CD8-positive, alpha-beta memory T cell (primary cell): ENCODE measurements at regions not wholly inside any gene's neighbourhood (a gene's known extent, or its start where the extent isn't known, plus 50 kb on each side); places are given as distances from the start of the nearest gene placed in this dataset.

Experiments used
- CTCF ChIA-PET: fragments of 350-600 bp; sonication (Branson Sonifier 250); formaldehyde crosslinking; loops from one replicate; lab custom pipeline; 2021; ENCODE audit warnings: antibody characterized with exemption; lab: Charles Lee
- POLR2A ChIA-PET: fragments of 350-600 bp; sonication (Branson Sonifier 250); formaldehyde crosslinking; loops from one replicate; lab custom pipeline; 2021; ENCODE audit warnings: antibody characterized with exemption; lab: Charles Lee
- DNase-seq, 5 donors: peaks; one replicate each; pipeline versions ENCODE4 v3.0.0 to v3.0.0-alpha.2; 2020 to 2022; ENCODE audit warnings: mixed read lengths in 1 of 5
- H3K27ac ChIP-seq: one replicate; pipeline ENCODE4 v1.7.0; 2013; ENCODE audit warnings: low read depth, mild to moderate bottlenecking, low read length, moderate library complexity
- H3K27me3 ChIP-seq: 2 replicates; pipeline ENCODE4 v1.7.0; 2013; ENCODE audit warnings: low read length, mild to moderate bottlenecking; ENCODE audit not compliant: insufficient read depth, poor library complexity, severe bottlenecking
- H3K36me3 ChIP-seq: 2 replicates; pipeline ENCODE4 v1.7.0; 2013; ENCODE audit warnings: mild to moderate bottlenecking, low read length, moderate library complexity; ENCODE audit not compliant: insufficient read depth
- H3K4me1 ChIP-seq: 2 replicates; pipeline ENCODE4 v1.7.0; 2013; ENCODE audit warnings: mild to moderate bottlenecking, low read length, moderate library complexity; ENCODE audit not compliant: insufficient read depth
- H3K4me3 ChIP-seq: 2 replicates; pipeline ENCODE4 v1.7.0; 2013; ENCODE audit warnings: mild to moderate bottlenecking, low read length
- H3K9me3 ChIP-seq: 2 replicates; pipeline ENCODE4 v1.7.0; 2013; ENCODE audit warnings: mild to moderate bottlenecking, low read length
- H3K27ac Mint-ChIP-seq, 8 donors: one replicate each; pipeline ENCODE4 v1.8.0; 2020 to 2021; ENCODE audit warnings: mixed read lengths in 8 of 8, mild to moderate bottlenecking in 6 of 8, inconsistent platforms in 3 of 8, moderate library complexity in 3 of 8
- H3K27me3 Mint-ChIP-seq, 2 donors: one replicate each; pipeline ENCODE4 v1.8.0; 2020 to 2021; ENCODE audit warnings: mixed read lengths in 2 of 2, mild to moderate bottlenecking in 1 of 2, moderate library complexity in 1 of 2
- H3K36me3 Mint-ChIP-seq, 3 donors: one replicate each; pipeline ENCODE4 v1.8.0; 2020 to 2021; ENCODE audit warnings: mixed read lengths in 3 of 3, inconsistent platforms in 1 of 3, mild to moderate bottlenecking in 1 of 3
- H3K4me1 Mint-ChIP-seq, 3 donors: one replicate each; pipeline ENCODE4 v1.8.0; 2020 to 2021; ENCODE audit warnings: mixed read lengths in 3 of 3, inconsistent platforms in 1 of 3, mild to moderate bottlenecking in 1 of 3
- H3K4me3 Mint-ChIP-seq, 7 donors: one replicate each; pipeline ENCODE4 v1.8.0; 2020 to 2021; ENCODE audit warnings: mixed read lengths in 7 of 7, mild to moderate bottlenecking in 6 of 7, moderate library complexity in 4 of 7, inconsistent platforms in 2 of 7
- H3K9me3 Mint-ChIP-seq, 5 donors: one replicate each; pipeline ENCODE4 v1.8.0; 2020 to 2022; ENCODE audit warnings: mixed read lengths in 5 of 5, mild to moderate bottlenecking in 3 of 5, moderate library complexity in 2 of 5, inconsistent platforms in 1 of 5

- Mint-ChIP-seq H3K9me3 (peaks cover 0 to 2% (median 0%) of the 10 kb centered on the region in 5 donors), H3K27me3 (peaks cover 0 to 4% of the 10 kb centered on the region in 2 donors), H3K27ac (no peak overlapping the region), H3K4me1 (no peaks in the 10 kb centered on the region), H3K4me3 (no peak overlapping the region), H3K36me3 (no peaks in the 10 kb centered on the region)
- no peak overlapping the region for H3K4me3 ChIP-seq
- no peak for DNase-seq
- H3K4me1 ChIP-seq, result no peaks in the 10 kb centered on the region
- H3K9me3 ChIP-seq, result no peaks in the 10 kb centered on the region
- H3K36me3 ChIP-seq, result no peaks in the 10 kb centered on the region
- ChIA-PET POLR2A (no interaction called here), CTCF (no interaction called here)
- no peak overlapping the region for H3K27ac ChIP-seq
- H3K27me3 ChIP-seq, result no peaks in the 10 kb centered on the region
These were observed 195.9 kb upstream of the LDB2 start for GRCh38 chr4:17094159-17094875.

DNA sequence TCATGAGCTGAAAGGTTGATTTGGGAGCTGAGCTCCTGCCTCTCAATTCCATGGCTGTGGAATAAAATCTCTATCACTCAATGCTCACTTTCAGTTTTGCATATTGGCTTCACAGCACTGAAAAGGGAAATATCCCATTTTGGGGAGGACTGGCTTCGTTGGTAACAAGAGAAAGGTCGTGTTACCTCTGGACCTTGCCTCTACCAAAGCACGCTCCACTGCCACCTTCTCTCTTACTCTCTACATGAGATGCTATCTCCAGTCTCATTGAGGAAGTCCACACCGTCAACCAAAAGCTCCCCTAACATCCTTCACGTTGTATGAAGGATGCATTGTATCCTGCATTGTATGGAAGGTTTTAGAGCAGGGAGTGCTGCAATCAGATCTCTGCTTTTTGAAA, 195.0 kb upstream of the LDB2 start:
- H3K9me3 Mint-ChIP-seq, result peaks cover 0 to 2% (median 0%) of the 10 kb centered on the region in 5 donors
- H3K36me3 ChIP-seq, result no peaks in the 10 kb centered on the region
- H3K27me3 Mint-ChIP-seq, result peaks cover 0 to 4% of the 10 kb centered on the region in 2 donors
- no peak overlapping the region for H3K27ac ChIP-seq
- no peaks in the 10 kb centered on the region for H3K4me1 Mint-ChIP-seq
- H3K36me3 Mint-ChIP-seq, result no peaks in the 10 kb centered on the region
- H3K27me3 ChIP-seq, result no peaks in the 10 kb centered on the region
- ChIA-PET CTCF (no interaction called here), POLR2A (no interaction called here)
- H3K27ac Mint-ChIP-seq, result no peak overlapping the region
- no peaks in the 10 kb centered on the region for H3K9me3 ChIP-seq
- H3K4me3 Mint-ChIP-seq, result no peak overlapping the region
- no peak for DNase-seq
- no peaks in the 10 kb centered on the region for H3K4me1 ChIP-seq
- H3K4me3 ChIP-seq, result no peak overlapping the region

GRCh38 chr4:17092736-17093437, 194.4 kb upstream of the LDB2 start:
- no peaks in the 10 kb centered on the region for H3K9me3 ChIP-seq
- POLR2A ChIA-PET, result no interaction called here
- H3K27me3 Mint-ChIP-seq, result peaks cover 0 to 4% of the 10 kb centered on the region in 2 donors
- H3K36me3 ChIP-seq, result no peaks in the 10 kb centered on the region
- H3K4me1 Mint-ChIP-seq, result no peaks in the 10 kb centered on the region
- no peak overlapping the region for H3K4me3 Mint-ChIP-seq
- CTCF ChIA-PET, result no interaction called here
- H3K4me1 ChIP-seq, result no peaks in the 10 kb centered on the region
- no peak overlapping the region for H3K27ac Mint-ChIP-seq
- no peak for DNase-seq
- no peak overlapping the region for H3K27ac ChIP-seq
- H3K27me3 ChIP-seq, result no peaks in the 10 kb centered on the region
- H3K36me3 Mint-ChIP-seq, result no peaks in the 10 kb centered on the region
- H3K4me3 ChIP-seq, result no peak overlapping the region
- peaks cover 0 to 2% (median 0%) of the 10 kb centered on the region in 5 donors for H3K9me3 Mint-ChIP-seq

- POLR2A ChIA-PET, result no interaction called here
These were observed 192.7 kb upstream of the LDB2 start for GRCh38 chr4:17091104-17091503.

DNA sequence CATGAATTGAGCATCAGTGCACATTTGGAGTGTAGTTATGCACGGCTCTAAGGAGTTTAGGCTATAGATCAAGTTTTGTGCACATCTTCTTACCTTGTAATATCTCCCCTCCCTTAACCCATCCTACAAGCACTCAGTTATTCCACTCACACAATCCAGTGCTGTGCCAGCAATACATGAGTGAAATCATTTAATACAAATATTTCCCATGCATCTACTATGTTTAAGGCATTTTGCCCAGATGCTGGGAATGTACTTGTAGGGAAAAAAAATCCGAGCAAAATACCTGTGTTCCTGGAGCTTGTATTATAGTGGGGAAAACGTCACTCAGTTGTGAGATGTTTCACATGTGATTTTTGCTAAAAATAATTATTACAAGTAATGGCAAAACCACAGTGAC, 191.6 kb upstream of the LDB2 start:
- Histone ChIP-seq H3K9me3 (no peaks in the 10 kb centered on the region), H3K36me3 (no peaks in the 10 kb centered on the region), H3K27me3 (no peaks in the 10 kb centered on the region), H3K4me3 (no peak overlapping the region), H3K4me1 (no peaks in the 10 kb centered on the region), H3K27ac (no peak overlapping the region)
- no peak overlapping the region for H3K4me3 Mint-ChIP-seq
- no peaks in the 10 kb centered on the region for H3K4me1 Mint-ChIP-seq
- no peak overlapping the region for H3K27ac Mint-ChIP-seq
- peaks cover 0 to 3% (median 2%) of the 10 kb centered on the region in 5 donors for H3K9me3 Mint-ChIP-seq
- CTCF ChIA-PET, result no interaction called here
- POLR2A ChIA-PET, result no interaction called here
- DNase-seq, result no peak
- peaks cover 0 to 5% of the 10 kb centered on the region in 2 donors for H3K27me3 Mint-ChIP-seq
- H3K36me3 Mint-ChIP-seq, result no peaks in the 10 kb centered on the region

More at GRCh38 chr4:17091104-17091503, 192.7 kb upstream of the LDB2 start:
- H3K27ac Mint-ChIP-seq, result no peak overlapping the region
- no peaks in the 10 kb centered on the region for H3K9me3 ChIP-seq
- DNase-seq, result no peak
- H3K4me3 Mint-ChIP-seq, result no peak overlapping the region
- no peaks in the 10 kb centered on the region for H3K4me1 Mint-ChIP-seq
- no peaks in the 10 kb centered on the region for H3K4me1 ChIP-seq
- H3K9me3 Mint-ChIP-seq, result peaks cover 0 to 5% (median 0%) of the 10 kb centered on the region in 5 donors
- H3K36me3 Mint-ChIP-seq, result no peaks in the 10 kb centered on the region
- no peaks in the 10 kb centered on the region for H3K36me3 ChIP-seq
- no peak overlapping the region for H3K27ac ChIP-seq
- CTCF ChIA-PET, result no interaction called here
- H3K4me3 ChIP-seq, result no peak overlapping the region
- H3K27me3 Mint-ChIP-seq, result peaks cover 0 to 4% of the 10 kb centered on the region in 2 donors
- H3K27me3 ChIP-seq, result no peaks in the 10 kb centered on the region

- Histone ChIP-seq H3K9me3 (no peaks in the 10 kb centered on the region), H3K4me1 (no peaks in the 10 kb centered on the region)
These were observed 187.0 kb upstream of the LDB2 start for GRCh38 chr4:17085416-17085815.

GRCh38 chr4:17082186-17082585, 183.7 kb upstream of the LDB2 start:
- Histone ChIP-seq H3K4me1 (no peaks in the 10 kb centered on the region), H3K4me3 (no peak overlapping the region), H3K36me3 (no peaks in the 10 kb centered on the region), H3K9me3 (no peaks in the 10 kb centered on the region), H3K27me3 (no peaks in the 10 kb centered on the region), H3K27ac (no peak overlapping the region)
- ChIA-PET POLR2A (no interaction called here), CTCF (no interaction called here)
- Mint-ChIP-seq H3K9me3 (peaks cover 0 to 2% (median 1%) of the 10 kb centered on the region in 5 donors), H3K36me3 (no peaks in the 10 kb centered on the region), H3K4me1 (no peaks in the 10 kb centered on the region), H3K27me3 (peaks cover 0 to 17% of the 10 kb centered on the region in 2 donors), H3K4me3 (no peak overlapping the region), H3K27ac (no peak overlapping the region)
- no peak for DNase-seq

More at GRCh38 chr4:17085416-17085815, 187.0 kb upstream of the LDB2 start:
- H3K36me3 ChIP-seq, result no peaks in the 10 kb centered on the region
- ChIA-PET CTCF (no interaction called here), POLR2A (no interaction called here)
- no peak for DNase-seq
- Mint-ChIP-seq H3K4me1 (no peaks in the 10 kb centered on the region), H3K4me3 (no peak overlapping the region), H3K27me3 (peaks cover 0 to 17% of the 10 kb centered on the region in 2 donors), H3K9me3 (peaks cover 0 to 3% (median 2%) of the 10 kb centered on the region in 5 donors), H3K27ac (no peak overlapping the region), H3K36me3 (no peaks in the 10 kb centered on the region)
- no peak overlapping the region for H3K27ac ChIP-seq
- H3K4me3 ChIP-seq, result no peak overlapping the region
- no peaks in the 10 kb centered on the region for H3K27me3 ChIP-seq

DNA sequence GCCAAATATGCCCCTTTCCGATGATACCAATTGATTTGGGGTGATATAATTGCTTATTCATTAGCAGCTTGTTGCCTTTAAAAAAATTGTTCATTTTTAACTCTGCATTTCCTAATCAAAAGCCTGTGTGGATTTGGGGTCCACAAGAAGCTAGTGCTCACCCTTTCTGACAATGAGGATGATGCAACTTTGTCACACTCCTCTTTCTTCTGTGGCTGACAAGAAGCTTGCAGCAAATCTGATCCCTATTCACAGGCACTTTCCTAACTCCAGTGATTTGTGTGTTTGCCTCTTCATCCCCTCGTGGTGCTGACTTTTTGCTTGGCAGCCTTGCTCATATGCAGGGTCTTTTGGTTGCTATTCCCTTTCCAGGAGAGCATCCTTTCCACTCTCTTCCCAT, 182.7 kb upstream of the LDB2 start:
- Histone ChIP-seq H3K27me3 (no peaks in the 10 kb centered on the region), H3K9me3 (no peaks in the 10 kb centered on the region), H3K27ac (no peak overlapping the region), H3K36me3 (no peaks in the 10 kb centered on the region), H3K4me3 (no peak overlapping the region), H3K4me1 (no peaks in the 10 kb centered on the region)
- H3K36me3 Mint-ChIP-seq, result no peaks in the 10 kb centered on the region
- H3K27me3 Mint-ChIP-seq, result peaks cover 0 to 17% of the 10 kb centered on the region in 2 donors
- no peak for DNase-seq
- no peaks in the 10 kb centered on the region for H3K4me1 Mint-ChIP-seq
- peaks cover 0 to 2% (median 0%) of the 10 kb centered on the region in 5 donors for H3K9me3 Mint-ChIP-seq
- H3K27ac Mint-ChIP-seq, result no peak overlapping the region
- CTCF ChIA-PET, result no interaction called here
- POLR2A ChIA-PET, result no interaction called here
- H3K4me3 Mint-ChIP-seq, result no peak overlapping the region
